MM.1S (cell line): ENCODE measurements at regions not wholly inside any gene's neighbourhood (a gene's known extent, or its start where the extent isn't known, plus 50 kb on each side); places are given as distances from the start of the nearest gene placed in this dataset.

Experiments used
- DNase-seq: peaks from one replicate; pipeline ENCODE4 v3.0.0-alpha.2; 2015
- H2AFZ ChIP-seq: fragments of 300-600 bp; sonication (generic); 2 replicates; pipeline ENCODE4 v1.6.0; 2016; ENCODE audit warnings: antibody characterized with exemption, low read length
- H3F3A ChIP-seq: fragments of 300-600 bp; sonication (generic); 2 replicates; pipeline ENCODE4 v1.6.1; 2016; ENCODE audit warnings: mild to moderate bottlenecking, antibody characterized with exemption, low read length, moderate library complexity, mixed read lengths; ENCODE audit not compliant: insufficient read depth
- H3K27ac ChIP-seq: fragments of 300-600 bp; sonication (generic); 2 replicates; pipeline ENCODE4 v1.5.1; 2016; ENCODE audit warnings: mild to moderate bottlenecking, low read length
- H3K27me3 ChIP-seq: fragments of 300-600 bp; sonication (generic); replicated peaks from 2 replicates; pipeline ENCODE4 v1.6.0; 2016; ENCODE audit warnings: low read length; ENCODE audit not compliant: insufficient read depth
- H3K36me3 ChIP-seq: fragments of 300-600 bp; sonication (generic); replicated peaks from 2 replicates; pipeline ENCODE4 v1.6.1; 2016; ENCODE audit warnings: mild to moderate bottlenecking, low read length, mixed read lengths; ENCODE audit not compliant: insufficient read depth
- H3K4me1 ChIP-seq: fragments of 300-600 bp; sonication (generic); 2 replicates; pipeline ENCODE4 v1.6.1; 2016; ENCODE audit warnings: low read length, mixed read lengths
- H3K4me2 ChIP-seq: fragments of 300-600 bp; sonication (generic); 2 replicates; pipeline ENCODE4 v1.6.0; 2016; ENCODE audit warnings: low read depth, low read length
- H3K4me3 ChIP-seq: fragments of 300-600 bp; sonication (generic); 2 replicates; pipeline ENCODE4 v1.5.1; 2016; ENCODE audit warnings: low read length, mixed read lengths
- H3K79me2 ChIP-seq: fragments of 300-600 bp; sonication (generic); 2 replicates; pipeline ENCODE4 v1.6.1; 2016; ENCODE audit warnings: mixed run types, low read length, mixed read lengths
- H3K9ac ChIP-seq: fragments of 300-600 bp; sonication (generic); 2 replicates; pipeline ENCODE4 v1.6.1; 2016; ENCODE audit warnings: low read length, mixed read lengths
- H3K9me2 ChIP-seq: fragments of 300-600 bp; sonication (generic); replicated peaks from 2 replicates; pipeline ENCODE4 v1.6.1; 2016; ENCODE audit warnings: mild to moderate bottlenecking, low read length, mixed read lengths; ENCODE audit not compliant: insufficient read depth
- H3K9me3 ChIP-seq: fragments of 300-600 bp; sonication (generic); replicated peaks from 2 replicates; pipeline ENCODE4 v1.6.1; 2016; ENCODE audit warnings: mild to moderate bottlenecking, low read length, mixed read lengths; ENCODE audit not compliant: insufficient read depth
- H4K20me1 ChIP-seq: fragments of 300-600 bp; sonication (generic); 2 replicates; pipeline ENCODE4 v1.6.1; 2016; ENCODE audit warnings: mild to moderate bottlenecking, low read length, moderate library complexity, mixed read lengths; ENCODE audit not compliant: insufficient read depth
- EZH2 ChIP-seq: fragments of 300-600 bp; sonication (generic); optimal IDR thresholded peaks from 2 replicates; pipeline ENCODE3; 2017; ENCODE audit warnings: low read depth, mild to moderate bottlenecking, antibody characterized with exemption, low read length, mixed read lengths
- EZH2phosphoT487 ChIP-seq: fragments of 300-600 bp; sonication (generic); IDR thresholded peaks from 2 replicates; pipeline ENCODE4 v1.6.1; 2018; ENCODE audit warnings: antibody characterized with exemption, low read length
- TF ChIP-seq, protein P1 (sequence below): fragments of 300-600 bp; sonication (generic); IDR thresholded peaks from 2 replicates; pipeline ENCODE4 v1.5.1; 2016; ENCODE audit warnings: antibody characterized with exemption, low read length, mixed read lengths

DNA sequence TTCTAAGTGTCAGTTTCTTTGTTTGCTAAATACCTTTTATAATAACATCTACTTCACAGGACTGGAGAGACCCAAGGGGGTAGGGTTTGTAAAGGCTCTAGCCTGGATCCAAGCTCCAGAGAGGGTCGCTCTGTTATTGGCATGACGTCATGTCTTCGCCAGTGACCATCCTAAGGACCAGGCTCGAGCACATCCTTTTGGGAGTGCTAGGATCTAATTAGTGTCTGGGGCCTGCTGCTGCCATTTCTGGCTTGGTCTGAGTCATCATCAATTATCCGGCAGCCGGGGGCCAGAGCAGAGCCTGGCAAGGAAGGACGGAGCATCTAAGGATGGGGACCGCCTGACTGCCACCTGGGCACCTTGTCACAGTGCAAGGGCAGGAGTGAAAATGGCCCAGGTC, 153.0 kb downstream of the NSG2 start:
- Histone ChIP-seq H3K79me2 (no peaks in the 10 kb centered on the region), H3K27me3 (no peaks in the 10 kb centered on the region), H3K9ac (no peak overlapping the region), H3F3A (no peaks in the 10 kb centered on the region), H3K4me3 (no peak overlapping the region), H3K9me2 (no peaks in the 10 kb centered on the region), H2AFZ (no peak overlapping the region), H4K20me1 (no peaks in the 10 kb centered on the region), H3K4me2 (no peak overlapping the region), H3K4me1 (no peaks in the 10 kb centered on the region), H3K9me3 (no peaks in the 10 kb centered on the region), H3K27ac (no peak overlapping the region), H3K36me3 (no peaks in the 10 kb centered on the region)
- TF ChIP-seq EZH2 (no peak), EZH2phosphoT487 (no peak)
- TF ChIP-seq, protein P1, sequence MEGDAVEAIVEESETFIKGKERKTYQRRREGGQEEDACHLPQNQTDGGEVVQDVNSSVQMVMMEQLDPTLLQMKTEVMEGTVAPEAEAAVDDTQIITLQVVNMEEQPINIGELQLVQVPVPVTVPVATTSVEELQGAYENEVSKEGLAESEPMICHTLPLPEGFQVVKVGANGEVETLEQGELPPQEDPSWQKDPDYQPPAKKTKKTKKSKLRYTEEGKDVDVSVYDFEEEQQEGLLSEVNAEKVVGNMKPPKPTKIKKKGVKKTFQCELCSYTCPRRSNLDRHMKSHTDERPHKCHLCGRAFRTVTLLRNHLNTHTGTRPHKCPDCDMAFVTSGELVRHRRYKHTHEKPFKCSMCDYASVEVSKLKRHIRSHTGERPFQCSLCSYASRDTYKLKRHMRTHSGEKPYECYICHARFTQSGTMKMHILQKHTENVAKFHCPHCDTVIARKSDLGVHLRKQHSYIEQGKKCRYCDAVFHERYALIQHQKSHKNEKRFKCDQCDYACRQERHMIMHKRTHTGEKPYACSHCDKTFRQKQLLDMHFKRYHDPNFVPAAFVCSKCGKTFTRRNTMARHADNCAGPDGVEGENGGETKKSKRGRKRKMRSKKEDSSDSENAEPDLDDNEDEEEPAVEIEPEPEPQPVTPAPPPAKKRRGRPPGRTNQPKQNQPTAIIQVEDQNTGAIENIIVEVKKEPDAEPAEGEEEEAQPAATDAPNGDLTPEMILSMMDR: no peak
- DNase-seq: no peak

DNA sequence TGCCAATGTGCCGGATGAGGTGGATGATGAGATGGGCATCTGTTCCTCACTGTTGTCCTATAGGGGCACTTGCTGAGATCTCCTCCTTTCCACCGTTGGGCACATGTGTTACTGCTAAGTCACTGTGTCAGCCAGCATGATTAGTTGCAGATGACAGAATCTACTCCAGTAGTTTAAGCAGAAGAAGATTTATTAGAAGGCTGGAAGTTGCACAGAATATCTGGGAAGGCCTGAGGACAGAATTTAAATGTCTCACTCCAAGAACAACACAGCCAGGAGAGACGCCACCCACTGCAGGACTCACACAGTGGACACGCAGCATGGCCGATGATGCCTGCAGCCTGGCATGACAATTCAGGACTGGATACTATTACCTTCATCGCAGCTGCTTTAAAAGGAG, 157.5 kb downstream of the NSG2 start:
- no peaks in the 10 kb centered on the region for H4K20me1 ChIP-seq
- no peak overlapping the region for H3K9ac ChIP-seq
- no peaks in the 10 kb centered on the region for H3K9me2 ChIP-seq
- no peaks in the 10 kb centered on the region for H3K36me3 ChIP-seq
- H3F3A ChIP-seq: no peaks in the 10 kb centered on the region
- no peaks in the 10 kb centered on the region for H3K27me3 ChIP-seq
- TF ChIP-seq EZH2 (no peak), EZH2phosphoT487 (no peak)
- TF ChIP-seq, protein P1: no peak
- no peaks in the 10 kb centered on the region for H3K79me2 ChIP-seq
- DNase-seq: no peak
- no peaks in the 10 kb centered on the region for H3K4me1 ChIP-seq
- H2AFZ ChIP-seq: no peak overlapping the region
- H3K4me2 ChIP-seq: no peak overlapping the region
- no peak overlapping the region for H3K4me3 ChIP-seq
- H3K9me3 ChIP-seq: no peaks in the 10 kb centered on the region
- no peak overlapping the region for H3K27ac ChIP-seq

DNA sequence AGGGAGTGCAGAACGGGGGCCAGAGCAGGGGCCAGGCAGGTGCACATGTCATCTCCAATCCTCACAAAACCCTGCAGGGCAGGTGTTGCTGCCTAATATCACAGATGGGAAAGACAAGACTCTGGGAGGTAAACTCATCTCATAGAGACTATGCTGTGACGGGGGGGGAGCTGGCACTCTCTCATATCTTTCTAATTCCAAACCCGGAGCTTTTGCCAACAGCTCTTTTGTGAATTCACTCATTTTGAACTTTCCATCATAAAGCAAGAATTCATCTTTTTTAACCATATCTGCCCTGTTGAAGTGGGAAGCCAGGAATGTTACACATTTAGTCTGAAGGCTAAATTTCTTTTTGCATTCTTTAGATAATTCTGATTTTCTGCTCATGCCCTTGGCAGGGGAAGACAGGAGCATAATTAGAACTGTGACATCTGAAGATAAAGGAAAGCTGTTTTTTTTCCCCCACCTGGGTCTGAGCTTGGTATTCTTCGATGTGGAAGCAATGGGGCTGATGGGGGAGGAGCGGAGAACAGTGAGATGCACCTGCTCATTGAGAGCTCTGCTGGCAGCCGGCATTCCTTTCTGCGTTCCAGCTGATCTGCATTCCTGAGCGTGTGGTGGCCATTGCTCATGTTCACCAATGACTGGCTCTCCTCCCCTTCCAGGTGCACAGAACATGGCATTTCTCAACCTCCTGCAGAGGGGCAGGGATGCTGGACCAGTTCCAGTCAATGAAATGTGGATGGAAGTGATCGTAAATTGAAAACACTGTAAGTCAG, 159.2 kb downstream of the NSG2 start:
- Histone ChIP-seq H4K20me1 (no peaks in the 10 kb centered on the region), H3K27me3 (no peaks in the 10 kb centered on the region), H3F3A (no peaks in the 10 kb centered on the region), H3K9me3 (no peaks in the 10 kb centered on the region), H3K9ac (no peak overlapping the region), H3K27ac (no peak overlapping the region), H3K4me1 (peaks cover 5% of the 10 kb centered on the region; the same call in 1 of the 2 replicates), H3K4me2 (no peak overlapping the region), H3K4me3 (no peak overlapping the region), H3K36me3 (no peaks in the 10 kb centered on the region), H3K79me2 (no peaks in the 10 kb centered on the region), H3K9me2 (no peaks in the 10 kb centered on the region), H2AFZ (no peak overlapping the region)
- no peak for DNase-seq
- no peak for TF ChIP-seq EZH2
- TF ChIP-seq EZH2phosphoT487: no peak
- TF ChIP-seq, protein P1: no peak
